IMR-90 (cell line): ENCODE measurements at regions not wholly inside any gene's neighbourhood (a gene's known extent, or its start where the extent isn't known, plus 50 kb on each side); places are given as distances from the start of the nearest gene placed in this dataset.

ENCODE experiments used
- ATAC-seq: fragments of 200-7000 bp; cut with Tn5 transposase; 2 replicates; pipeline ENCODE4 v1.9.1; 2020; ENCODE audit warnings: low read depth, mild to moderate bottlenecking, moderate library complexity
- BruUV-seq: library from RNA; stranded (reverse); fragments of 400-500 nt; replicated peaks from 2 replicates; lab custom pipeline; 2021; lab: Mats Ljungman, UMichigan
- CTCF ChIA-PET: fragments of 300-600 bp; formaldehyde crosslinking; extraction: SDS; loops from one replicate; lab custom pipeline; 2021; ENCODE audit warnings: antibody characterized with exemption; lab: Yijun Ruan, JAX
- POLR2A ChIA-PET: fragments of 300-600 bp; sonication (Branson Sonifier 250); formaldehyde crosslinking; loops from one replicate; lab custom pipeline; 2022; ENCODE audit warnings: antibody characterized with exemption; ENCODE audit not compliant: unreplicated experiment; lab: Charles Lee
- DNase-seq: peaks from one replicate; pipeline ENCODE4 v3.0.0; 2013
- H2AFZ ChIP-seq: replicated peaks from 2 replicates; pipeline ENCODE3; 2013; ENCODE audit warnings: low read length, mild to moderate bottlenecking; ENCODE audit not compliant: poor library complexity
- H2AK5ac ChIP-seq: 2 replicates; pipeline ENCODE4 v1.6.1; 2013; ENCODE audit warnings: low read depth, low read length, inconsistent platforms
- H2AK9ac ChIP-seq: replicated peaks from 2 replicates; pipeline ENCODE3; 2013; ENCODE audit warnings: mild to moderate bottlenecking, low read depth, low read length, moderate library complexity; ENCODE audit not compliant: poor library complexity
- H2BK120ac ChIP-seq: 2 replicates; pipeline ENCODE4 v1.6.1; 2013; ENCODE audit warnings: low read depth, low read length, inconsistent platforms
- H2BK15ac ChIP-seq: 3 replicates; pipeline ENCODE4 v1.6.1; 2013; ENCODE audit warnings: low read depth, low read length, inconsistent platforms
- H2BK20ac ChIP-seq: 2 replicates; pipeline ENCODE4 v1.6.1; 2013; ENCODE audit warnings: low read depth, mild to moderate bottlenecking, inconsistent platforms, low read length, moderate library complexity
- H2BK5ac ChIP-seq: 2 replicates; pipeline ENCODE4 v1.6.1; 2013; ENCODE audit warnings: mild to moderate bottlenecking, low read depth, low read length, inconsistent platforms; ENCODE audit not compliant: poor library complexity, severe bottlenecking
- H3K14ac ChIP-seq: replicated peaks from 2 replicates; pipeline ENCODE4 v1.6.1; 2013; ENCODE audit warnings: low read depth, low read length, inconsistent platforms
- H3K18ac ChIP-seq: 2 replicates; pipeline ENCODE4 v1.6.1; 2013; ENCODE audit warnings: low read depth, low read length, control low read depth
- H3K23ac ChIP-seq: 2 replicates; pipeline ENCODE4 v1.6.1; 2013; ENCODE audit warnings: low read depth, low read length, inconsistent platforms
- H3K27ac ChIP-seq: 2 replicates; pipeline ENCODE4 v1.5.1; 2013; ENCODE audit warnings: mild to moderate bottlenecking, control low read depth, low read length; ENCODE audit not compliant: insufficient read depth
- H3K27me3 ChIP-seq: 2 replicates; pipeline ENCODE4 v1.6.1; 2013; ENCODE audit warnings: low read length; ENCODE audit not compliant: control insufficient read depth, insufficient read depth
- H3K36me3 ChIP-seq: 2 replicates; pipeline ENCODE4 v1.6.1; 2013; ENCODE audit warnings: low read length, mixed read lengths; ENCODE audit not compliant: control insufficient read depth, insufficient read depth
- H3K4ac ChIP-seq: 2 replicates; pipeline ENCODE4 v1.6.1; 2013; ENCODE audit warnings: low read depth, low read length, inconsistent platforms
- H3K4me1 ChIP-seq: 2 replicates; pipeline ENCODE4 v1.6.1; 2013; ENCODE audit warnings: low read length, mixed read lengths; ENCODE audit not compliant: control insufficient read depth, insufficient read depth
- H3K4me2 ChIP-seq: 2 replicates; pipeline ENCODE4 v1.6.1; 2013; ENCODE audit warnings: low read depth, mild to moderate bottlenecking, control low read depth, low read length, moderate library complexity
- H3K4me3 ChIP-seq: 2 replicates; pipeline ENCODE4 v1.5.1; 2013; ENCODE audit warnings: low read depth, mild to moderate bottlenecking, control low read depth, low read length, moderate library complexity; ENCODE audit not compliant: insufficient read depth
- H3K56ac ChIP-seq: 2 replicates; pipeline ENCODE4 v1.6.1; 2013; ENCODE audit warnings: low read length, inconsistent platforms; ENCODE audit not compliant: insufficient read depth; ENCODE audit errors: extremely low read depth
- H3K79me1 ChIP-seq, 2 experiments: 2 replicates each; pipeline ENCODE4 v1.6.1; 2013; ENCODE audit warnings: low read length in 2 of 2, inconsistent platforms in 1 of 2, low read depth in 1 of 2
- H3K9ac ChIP-seq: 2 replicates; pipeline ENCODE4 v1.6.1; 2013; ENCODE audit warnings: low read depth, low read length, control low read depth
- H3K9me1 ChIP-seq: 2 replicates; pipeline ENCODE4 v1.6.1; 2013; ENCODE audit warnings: low read length, inconsistent platforms; ENCODE audit not compliant: insufficient read depth
- H3K9me3 ChIP-seq: 2 replicates; pipeline ENCODE4 v1.6.1; 2013; ENCODE audit warnings: low read length; ENCODE audit not compliant: control insufficient read depth, insufficient read depth
- H4K20me1 ChIP-seq: 2 replicates; pipeline ENCODE4 v1.6.1; 2013; ENCODE audit warnings: low read length, inconsistent platforms; ENCODE audit not compliant: insufficient read depth
- H4K5ac ChIP-seq: 2 replicates; pipeline ENCODE4 v1.6.1; 2013; ENCODE audit warnings: mild to moderate bottlenecking, low read depth, low read length, control low read depth
- H4K8ac ChIP-seq, 2 experiments: 2 replicates each; pipeline ENCODE4 v1.6.1; 2013; ENCODE audit warnings: low read depth in 2 of 2, low read length in 2 of 2, control low read depth in 1 of 2, inconsistent platforms in 1 of 2
- H4K91ac ChIP-seq: 2 replicates; pipeline ENCODE4 v1.6.1; 2013; ENCODE audit warnings: low read depth, low read length, inconsistent platforms; ENCODE audit not compliant: insufficient read depth
- BHLHE40 ChIP-seq: fragments of 150-350 bp; IDR thresholded peaks from 2 replicates; pipeline ENCODE4 v1.6.1; 2016; ENCODE audit warnings: mild to moderate bottlenecking, low read depth, low read length
- CEBPB ChIP-seq: IDR thresholded peaks from 2 replicates; pipeline ENCODE4 v1.6.1; 2012; ENCODE audit warnings: low read depth, low read length, improper control_type of control experiment
- CHD1 ChIP-seq: IDR thresholded peaks from 2 replicates; pipeline ENCODE4 v1.6.1; 2012; ENCODE audit warnings: low read depth, low read length, improper control_type of control experiment
- FOS ChIP-seq: fragments of 150-350 bp; IDR thresholded peaks from 2 replicates; pipeline ENCODE4 v1.6.1; 2016; ENCODE audit warnings: low read depth, low read length
- MAFK ChIP-seq: IDR thresholded peaks from 2 replicates; pipeline ENCODE4 v1.6.1; 2012; ENCODE audit warnings: low read depth, low read length, improper control_type of control experiment
- MAZ ChIP-seq: IDR thresholded peaks from 2 replicates; pipeline ENCODE4 v1.6.1; 2012; ENCODE audit warnings: low read depth, mild to moderate bottlenecking, low read length, improper control_type of control experiment, moderate library complexity, borderline replicate concordance
- MXI1 ChIP-seq: IDR thresholded peaks from 2 replicates; pipeline ENCODE4 v1.6.1; 2012; ENCODE audit warnings: low read depth, mild to moderate bottlenecking, low read length, moderate library complexity, borderline replicate concordance
- NFE2L2 ChIP-seq: fragments of 150-350 bp; IDR thresholded peaks from 2 replicates; pipeline ENCODE4 v1.6.1; 2016; ENCODE audit warnings: low read depth, mild to moderate bottlenecking, low read length
- POLR2A ChIP-seq: IDR thresholded peaks from 2 replicates; pipeline ENCODE4 v1.6.1; 2012; ENCODE audit warnings: mild to moderate bottlenecking, low read depth, low read length
- RAD21 ChIP-seq: IDR thresholded peaks from 2 replicates; pipeline ENCODE4 v1.6.1; 2012; ENCODE audit warnings: low read length, improper control_type of control experiment
- RCOR1 ChIP-seq: IDR thresholded peaks from 2 replicates; pipeline ENCODE4 v1.6.1; 2012; ENCODE audit warnings: mild to moderate bottlenecking, low read length, improper control_type of control experiment; ENCODE audit not compliant: insufficient replicate concordance
- RFX5 ChIP-seq: IDR thresholded peaks from 2 replicates; pipeline ENCODE4 v1.8.0; 2012; ENCODE audit warnings: low read depth, mild to moderate bottlenecking, low read length, moderate library complexity
- SMC3 ChIP-seq: fragments of 150-350 bp; IDR thresholded peaks from 2 replicates; pipeline ENCODE4 v1.6.1; 2016; ENCODE audit warnings: low read depth, mild to moderate bottlenecking, antibody characterized with exemption, low read length, moderate library complexity
- WGBS, 2 experiments: methylation state at CpG; one replicate each; pipeline versions ENCODE4 v1.1.5 to v1.1.7; 2013; ENCODE audit warnings: missing lambda C conversion rate in 2 of 2; ENCODE audit not compliant: insufficient read length in 1 of 2; ENCODE audit errors: extremely low coverage in 2 of 2; 5-methylcytosine and 5-hydroxymethylcytosine counted together
- dilution Hi-C: fragments of 300-500 bp; cut with HindIII; formaldehyde crosslinking; loops from one replicate; pipeline ENCODE4 v1.14.3; 2018; ENCODE audit warnings: low sequenced_read_pairs; ENCODE audit not compliant: unreplicated experiment
- in situ Hi-C: fragments of 300-500 bp; cut with MboI; formaldehyde crosslinking; loops from 3 replicates; pipeline ENCODE4 v1.14.3; 2019; ENCODE audit warnings: low sequenced_read_pairs, inconsistent platforms, mixed read lengths
- intact Hi-C: fragments of 100-400 bp; cut with micrococcal nuclease; formaldehyde crosslinking; loops from 2 replicates; pipeline ENCODE4 v1.10.0; 2022
- TF ChIP-seq, protein P1 (sequence below): fragments of 150-350 bp; IDR thresholded peaks from 2 replicates; pipeline ENCODE4 v1.6.1; 2016; ENCODE audit warnings: low read depth, mild to moderate bottlenecking, low read length, moderate library complexity, borderline replicate concordance
- TF ChIP-seq, protein P2 (sequence below): fragments of 150-350 bp; IDR thresholded peaks from 2 replicates; pipeline ENCODE4 v1.6.1; 2017; ENCODE audit warnings: mild to moderate bottlenecking, antibody characterized with exemption, low read length, low read depth
- TF ChIP-seq, protein P3 (sequence below): conservative IDR thresholded peaks from 2 replicates; pipeline ENCODE4 v1.5.1; 2012; ENCODE audit warnings: mild to moderate bottlenecking, low read depth, low read length, improper control_type of control experiment

DNA sequence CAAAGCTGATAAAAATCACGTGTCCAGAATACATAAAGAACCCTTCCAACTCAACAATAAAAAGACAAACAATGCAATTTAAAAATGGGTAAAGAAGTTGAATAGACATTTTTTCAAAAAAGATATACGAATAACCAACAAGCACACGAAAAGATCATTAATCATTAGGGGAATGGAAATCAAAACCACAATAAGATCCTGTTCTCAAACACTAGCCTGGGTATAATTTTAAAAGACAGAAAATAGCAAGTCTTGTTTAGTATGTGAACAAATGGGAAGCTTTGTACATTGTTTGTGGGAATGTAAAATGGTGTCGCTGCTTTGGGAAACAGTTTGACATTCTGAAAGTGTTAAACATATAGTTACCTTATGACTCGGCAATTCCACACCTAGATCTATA is 86.3 kb upstream of the LMNTD1 start:
- H4K8ac ChIP-seq, result no peak overlapping the region
- no peak overlapping the region for H3K9ac ChIP-seq
- H3K18ac ChIP-seq, result no peak overlapping the region
- H3K79me1 ChIP-seq, result no peaks in the 10 kb centered on the region
- no peak overlapping the region for H3K4ac ChIP-seq
- POLR2A ChIA-PET, result no interaction called here
- H4K5ac ChIP-seq, result no peak overlapping the region
- no peak overlapping the region for H2AK5ac ChIP-seq
- no peak overlapping the region for H2BK5ac ChIP-seq
- H3K4me2 ChIP-seq, result no peak overlapping the region
- no peaks in the 10 kb centered on the region for H3K9me3 ChIP-seq
- no peak overlapping the region for H3K4me3 ChIP-seq
- no peaks in the 10 kb centered on the region for H3K27me3 ChIP-seq
- H3K27ac ChIP-seq, result no peak overlapping the region
- no peaks in the 10 kb centered on the region for H3K4me1 ChIP-seq
- H3K9me1 ChIP-seq, result no peaks in the 10 kb centered on the region
- dilution Hi-C loops, result no loop called here
- H3K36me3 ChIP-seq, result no peaks in the 10 kb centered on the region
- H4K20me1 ChIP-seq, result no peaks in the 10 kb centered on the region
- no peak overlapping the region for H3K14ac ChIP-seq
- no peak overlapping the region for H3K23ac ChIP-seq
- no peak overlapping the region for H2BK120ac ChIP-seq
- in situ Hi-C loops, result no loop called here
- H4K91ac ChIP-seq, result no peak overlapping the region
- CTCF ChIA-PET, result no interaction called here
- H2AFZ ChIP-seq, result no peak overlapping the region
- TF ChIP-seq MAZ (no peak), MXI1 (no peak), CHD1 (no peak), RCOR1 (no peak), BHLHE40 (no peak), FOS (no peak), SMC3 (no peak), MAFK (no peak), POLR2A (no peak), RAD21 (no peak), NFE2L2 (no peak), RFX5 (no peak), CEBPB (no peak)
- TF ChIP-seq, protein P1, sequence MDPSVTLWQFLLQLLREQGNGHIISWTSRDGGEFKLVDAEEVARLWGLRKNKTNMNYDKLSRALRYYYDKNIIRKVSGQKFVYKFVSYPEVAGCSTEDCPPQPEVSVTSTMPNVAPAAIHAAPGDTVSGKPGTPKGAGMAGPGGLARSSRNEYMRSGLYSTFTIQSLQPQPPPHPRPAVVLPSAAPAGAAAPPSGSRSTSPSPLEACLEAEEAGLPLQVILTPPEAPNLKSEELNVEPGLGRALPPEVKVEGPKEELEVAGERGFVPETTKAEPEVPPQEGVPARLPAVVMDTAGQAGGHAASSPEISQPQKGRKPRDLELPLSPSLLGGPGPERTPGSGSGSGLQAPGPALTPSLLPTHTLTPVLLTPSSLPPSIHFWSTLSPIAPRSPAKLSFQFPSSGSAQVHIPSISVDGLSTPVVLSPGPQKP, result no peak
- TF ChIP-seq, protein P2, sequence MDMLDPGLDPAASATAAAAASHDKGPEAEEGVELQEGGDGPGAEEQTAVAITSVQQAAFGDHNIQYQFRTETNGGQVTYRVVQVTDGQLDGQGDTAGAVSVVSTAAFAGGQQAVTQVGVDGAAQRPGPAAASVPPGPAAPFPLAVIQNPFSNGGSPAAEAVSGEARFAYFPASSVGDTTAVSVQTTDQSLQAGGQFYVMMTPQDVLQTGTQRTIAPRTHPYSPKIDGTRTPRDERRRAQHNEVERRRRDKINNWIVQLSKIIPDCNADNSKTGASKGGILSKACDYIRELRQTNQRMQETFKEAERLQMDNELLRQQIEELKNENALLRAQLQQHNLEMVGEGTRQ, result no peak
- TF ChIP-seq, protein P3, sequence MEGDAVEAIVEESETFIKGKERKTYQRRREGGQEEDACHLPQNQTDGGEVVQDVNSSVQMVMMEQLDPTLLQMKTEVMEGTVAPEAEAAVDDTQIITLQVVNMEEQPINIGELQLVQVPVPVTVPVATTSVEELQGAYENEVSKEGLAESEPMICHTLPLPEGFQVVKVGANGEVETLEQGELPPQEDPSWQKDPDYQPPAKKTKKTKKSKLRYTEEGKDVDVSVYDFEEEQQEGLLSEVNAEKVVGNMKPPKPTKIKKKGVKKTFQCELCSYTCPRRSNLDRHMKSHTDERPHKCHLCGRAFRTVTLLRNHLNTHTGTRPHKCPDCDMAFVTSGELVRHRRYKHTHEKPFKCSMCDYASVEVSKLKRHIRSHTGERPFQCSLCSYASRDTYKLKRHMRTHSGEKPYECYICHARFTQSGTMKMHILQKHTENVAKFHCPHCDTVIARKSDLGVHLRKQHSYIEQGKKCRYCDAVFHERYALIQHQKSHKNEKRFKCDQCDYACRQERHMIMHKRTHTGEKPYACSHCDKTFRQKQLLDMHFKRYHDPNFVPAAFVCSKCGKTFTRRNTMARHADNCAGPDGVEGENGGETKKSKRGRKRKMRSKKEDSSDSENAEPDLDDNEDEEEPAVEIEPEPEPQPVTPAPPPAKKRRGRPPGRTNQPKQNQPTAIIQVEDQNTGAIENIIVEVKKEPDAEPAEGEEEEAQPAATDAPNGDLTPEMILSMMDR, result no peak
- no CpG with 5 or more reads among the region's 5 CpGs for WGBS, 2 experiments
- no peak for ATAC-seq
- DNase-seq, result no peak
- no peak overlapping the region for H3K56ac ChIP-seq
- no TSS peak for BruUV-seq
- no peak overlapping the region for H2AK9ac ChIP-seq
- intact Hi-C loops, result no loop called here
- H2BK15ac ChIP-seq, result no peak overlapping the region
- H2BK20ac ChIP-seq, result no peak overlapping the region
